Astrocyte (in vitro differentiated cells and primary cell): ENCODE measurements at regions not wholly inside any gene's neighbourhood (a gene's known extent, or its start where the extent isn't known, plus 50 kb on each side); places are given as distances from the start of the nearest gene placed in this dataset.

Experiments used
- DNase-seq: peaks from one replicate; pipeline ENCODE4 v3.0.0-alpha.2; 2010; ENCODE audit warnings: low read depth
- FAIRE-seq: peaks from 2 replicates; lab custom pipeline; 2011; peaks lifted over from hg19 to GRCh38; lab: Jason Lieb, UNC
- H2AFZ ChIP-seq: 2 replicates; pipeline ENCODE4 v1.6.0; 2012; ENCODE audit warnings: low read depth, low read length, inconsistent platforms
- H3K27ac ChIP-seq: 2 replicates; pipeline ENCODE4 v1.5.1; 2011; ENCODE audit warnings: low read depth, low read length, inconsistent platforms
- H3K27me3 ChIP-seq: 2 replicates; pipeline ENCODE4 v1.6.0; 2011; ENCODE audit warnings: low read length, inconsistent platforms; ENCODE audit not compliant: insufficient read depth
- H3K36me3 ChIP-seq: 2 replicates; pipeline ENCODE4 v1.5.1; 2011; ENCODE audit warnings: low read length, inconsistent platforms; ENCODE audit not compliant: insufficient read depth
- H3K4me1 ChIP-seq: 2 replicates; pipeline ENCODE4 v1.5.1; 2011; ENCODE audit warnings: low read length, inconsistent platforms; ENCODE audit not compliant: insufficient read depth
- H3K4me2 ChIP-seq: 2 replicates; pipeline ENCODE4 v1.6.0; 2012; ENCODE audit warnings: low read length, inconsistent platforms
- H3K4me3 ChIP-seq: 2 replicates; pipeline ENCODE4 v1.5.1; 2011; ENCODE audit warnings: low read depth, mild to moderate bottlenecking, low read length, inconsistent platforms; ENCODE audit not compliant: insufficient read depth
- H3K79me2 ChIP-seq: 2 replicates; pipeline ENCODE4 v1.6.0; 2012; ENCODE audit warnings: mild to moderate bottlenecking, low read length, inconsistent platforms; ENCODE audit not compliant: insufficient read depth
- H3K9ac ChIP-seq: 2 replicates; pipeline ENCODE4 v1.6.0; 2012; ENCODE audit warnings: mild to moderate bottlenecking, low read length, inconsistent platforms
- H3K9me3 ChIP-seq: 2 replicates; pipeline ENCODE4 v1.5.1; 2012; ENCODE audit warnings: low read depth, mild to moderate bottlenecking, low read length, inconsistent platforms; ENCODE audit not compliant: insufficient read depth
- H4K20me1 ChIP-seq: 2 replicates; pipeline ENCODE4 v1.6.0; 2012; ENCODE audit warnings: low read length, inconsistent platforms; ENCODE audit not compliant: insufficient read depth
- H3K27ac Mint-ChIP-seq: one replicate; pipeline ENCODE4 v1.8.0; 2021; ENCODE audit warnings: mild to moderate bottlenecking, mixed read lengths; ENCODE audit not compliant: unreplicated experiment
- H3K27me3 Mint-ChIP-seq: one replicate; pipeline ENCODE4 v1.8.0; 2021; ENCODE audit warnings: low read depth, mixed read lengths; ENCODE audit not compliant: unreplicated experiment
- H3K36me3 Mint-ChIP-seq: one replicate; pipeline ENCODE4 v1.8.0; 2021; ENCODE audit warnings: low read depth, mixed read lengths; ENCODE audit not compliant: unreplicated experiment
- H3K4me1 Mint-ChIP-seq: one replicate; pipeline ENCODE4 v1.8.0; 2021; ENCODE audit warnings: low read depth, mixed read lengths; ENCODE audit not compliant: unreplicated experiment
- H3K4me3 Mint-ChIP-seq: one replicate; pipeline ENCODE4 v1.8.0; 2021; ENCODE audit warnings: mild to moderate bottlenecking, moderate library complexity, mixed read lengths; ENCODE audit not compliant: unreplicated experiment
- H3K9me3 Mint-ChIP-seq: one replicate; pipeline ENCODE4 v1.8.0; 2021; ENCODE audit warnings: mild to moderate bottlenecking, mixed read lengths; ENCODE audit not compliant: unreplicated experiment
- CTCF ChIP-seq: IDR thresholded peaks from 2 replicates; pipeline ENCODE4 v1.5.1; 2011; ENCODE audit warnings: low read depth, mild to moderate bottlenecking, inconsistent platforms, low read length, moderate library complexity; ENCODE audit not compliant: insufficient read depth
- EZH2 ChIP-seq: IDR thresholded peaks from 2 replicates; pipeline ENCODE4 v1.6.1; 2012; ENCODE audit warnings: mild to moderate bottlenecking, low read length, inconsistent platforms; ENCODE audit not compliant: insufficient read depth

DNA sequence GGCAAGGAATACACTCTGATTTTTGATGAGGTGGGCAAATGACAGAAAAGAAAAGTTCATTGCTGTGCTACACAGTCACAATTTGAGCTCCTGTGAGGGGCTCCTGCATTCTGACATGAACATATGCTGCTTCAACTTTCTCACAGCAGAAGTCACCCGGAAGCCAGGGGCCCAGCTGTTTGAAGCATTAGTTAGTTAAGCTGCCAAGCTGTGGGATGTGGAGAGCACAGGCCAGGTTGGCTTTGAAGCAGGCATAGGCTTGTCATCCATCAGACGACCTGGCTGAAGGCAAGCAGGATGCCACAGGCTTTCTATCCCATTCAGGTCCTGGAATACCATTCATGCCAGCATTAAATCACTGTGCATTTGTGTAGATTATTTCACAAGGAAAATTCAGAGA lies 63.1 kb downstream of the MTNR1B start:
- peak; percentile 31 for DNase-seq
- H3K4me3 Mint-ChIP-seq: no peak overlapping the region
- H3K27ac ChIP-seq: no peak overlapping the region
- no peak overlapping the region for H3K9ac ChIP-seq
- peaks cover 26% of the 10 kb centered on the region for H3K4me1 Mint-ChIP-seq
- no peaks in the 10 kb centered on the region for H3K79me2 ChIP-seq
- no peak overlapping the region for H3K4me3 ChIP-seq
- H3K36me3 Mint-ChIP-seq: no peaks in the 10 kb centered on the region
- no peaks in the 10 kb centered on the region for H3K36me3 ChIP-seq
- peaks cover 12% of the 10 kb centered on the region for H3K4me1 ChIP-seq
- no peaks in the 10 kb centered on the region for H3K9me3 Mint-ChIP-seq
- H2AFZ ChIP-seq: no peak overlapping the region
- H4K20me1 ChIP-seq: no peaks in the 10 kb centered on the region
- no peak for TF ChIP-seq CTCF
- TF ChIP-seq EZH2: no peak
- peak overlapping the region; percentile 88 for H3K27ac Mint-ChIP-seq
- H3K9me3 ChIP-seq: no peaks in the 10 kb centered on the region
- no peaks in the 10 kb centered on the region for H3K27me3 ChIP-seq
- H3K27me3 Mint-ChIP-seq: no peaks in the 10 kb centered on the region
- H3K4me2 ChIP-seq: no peak overlapping the region
- no peak for FAIRE-seq

DNA sequence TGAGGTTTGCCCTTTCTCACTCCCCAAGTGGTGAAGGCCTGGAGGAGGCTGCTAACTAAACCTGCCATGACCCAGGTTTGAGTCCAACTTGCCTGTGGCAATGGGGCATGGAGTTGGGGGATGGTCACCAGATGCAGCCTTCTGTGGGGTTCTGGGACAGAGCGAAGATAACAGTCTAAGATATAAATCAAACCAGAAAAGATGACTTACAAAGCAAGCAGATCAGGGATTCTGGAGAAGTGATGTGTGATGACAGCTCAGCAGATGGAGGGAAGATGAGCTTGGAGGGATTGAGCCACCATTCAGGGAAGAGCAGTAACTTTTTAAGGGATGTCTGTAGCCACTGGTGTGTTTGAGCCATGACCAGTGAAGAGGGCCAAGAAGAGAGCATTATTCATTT lies 63.6 kb downstream of the MTNR1B start:
- Histone ChIP-seq H3K27ac (no peak overlapping the region), H3K4me2 (no peak overlapping the region), H3K36me3 (no peaks in the 10 kb centered on the region), H3K27me3 (no peaks in the 10 kb centered on the region), H3K4me3 (no peak overlapping the region), H2AFZ (no peak overlapping the region), H3K79me2 (no peaks in the 10 kb centered on the region), H3K9ac (no peak overlapping the region), H3K9me3 (no peaks in the 10 kb centered on the region), H4K20me1 (no peaks in the 10 kb centered on the region), H3K4me1 (peaks cover 12% of the 10 kb centered on the region)
- Mint-ChIP-seq H3K36me3 (no peaks in the 10 kb centered on the region), H3K4me3 (no peak overlapping the region), H3K9me3 (no peaks in the 10 kb centered on the region), H3K27me3 (no peaks in the 10 kb centered on the region), H3K4me1 (peaks cover 26% of the 10 kb centered on the region), H3K27ac (peak overlapping the region; percentile 67)
- FAIRE-seq (no peak), DNase-seq (no peak)
- TF ChIP-seq EZH2: no peak
- no peak for TF ChIP-seq CTCF

- Histone ChIP-seq H3K79me2 (no peaks in the 10 kb centered on the region), H3K9ac (no peak overlapping the region), H3K27ac (no peak overlapping the region), H3K4me2 (no peak overlapping the region), H3K36me3 (no peaks in the 10 kb centered on the region), H3K4me3 (no peak overlapping the region), H3K4me1 (peaks cover 12% of the 10 kb centered on the region), H3K9me3 (no peaks in the 10 kb centered on the region), H2AFZ (no peak overlapping the region), H3K27me3 (no peaks in the 10 kb centered on the region), H4K20me1 (no peaks in the 10 kb centered on the region)
- DNase-seq: peak; percentile 85
- H3K27ac Mint-ChIP-seq: peak overlapping the region; percentile 71
- H3K36me3 Mint-ChIP-seq: no peaks in the 10 kb centered on the region
- FAIRE-seq: no peak
- H3K27me3 Mint-ChIP-seq: no peaks in the 10 kb centered on the region
- H3K4me3 Mint-ChIP-seq: peak overlapping the region; percentile 37
- no peak for TF ChIP-seq CTCF
- no peak for TF ChIP-seq EZH2
- H3K9me3 Mint-ChIP-seq: no peaks in the 10 kb centered on the region
- H3K4me1 Mint-ChIP-seq: peaks cover 28% of the 10 kb centered on the region
These were observed 64.7 kb downstream of the MTNR1B start for GRCh38 chr11:93034031-93034722.
